Natural killer cell (primary cell): ENCODE measurements at regions not wholly inside any gene's neighbourhood (a gene's known extent, or its start where the extent isn't known, plus 50 kb on each side); places are given as distances from the start of the nearest gene placed in this dataset.

ENCODE experiments used
- ATAC-seq, 3 donors: fragments of 150-1000 bp in 2 of 3; fragments of 200-7000 bp in 1 of 3; cut with Tn5 transposase; 1 replicate in 1 of 3; 2 replicates in 2 of 3; pipeline ENCODE4 v1.10.0; 2021; ENCODE audit warnings: mild to moderate bottlenecking in 2 of 3, moderate library complexity in 2 of 3
- DNase-seq, 2 donors: peaks; one replicate each; pipeline versions ENCODE4 v3.0.0 to v3.0.0-alpha.2; 2013 to 2021; ENCODE audit warnings: mixed read lengths in 1 of 2
- H3K27ac ChIP-seq: one replicate; pipeline ENCODE4 v1.5.1; 2013; ENCODE audit warnings: mild to moderate bottlenecking, low read length
- H3K27me3 ChIP-seq: one replicate; pipeline ENCODE4 v1.6.1; 2013; ENCODE audit warnings: low read length; ENCODE audit not compliant: control insufficient read depth, insufficient read depth
- H3K36me3 ChIP-seq: one replicate; pipeline ENCODE4 v1.6.1; 2013; ENCODE audit warnings: low read length; ENCODE audit not compliant: control insufficient read depth, insufficient read depth
- H3K4me1 ChIP-seq: one replicate; pipeline ENCODE4 v1.6.1; 2013; ENCODE audit warnings: low read length; ENCODE audit not compliant: control insufficient read depth, insufficient read depth
- H3K4me3 ChIP-seq: one replicate; pipeline ENCODE4 v1.5.1; 2013; ENCODE audit warnings: low read length
- H3K9me3 ChIP-seq: one replicate; pipeline ENCODE4 v1.6.1; 2013; ENCODE audit warnings: low read length; ENCODE audit not compliant: control insufficient read depth, insufficient read depth
- H3K27ac Mint-ChIP-seq, 2 donors: one replicate each; pipeline ENCODE4 v1.8.0; 2022; ENCODE audit warnings: mild to moderate bottlenecking in 2 of 2, mixed read lengths in 2 of 2, moderate library complexity in 1 of 2
- H3K27me3 Mint-ChIP-seq, 2 donors: one replicate each; pipeline ENCODE4 v1.8.0; 2022; ENCODE audit warnings: low read depth in 2 of 2, mixed read lengths in 2 of 2
- H3K36me3 Mint-ChIP-seq: one replicate; pipeline ENCODE4 v1.8.0; 2022; ENCODE audit warnings: mixed read lengths
- H3K4me1 Mint-ChIP-seq, 2 donors: one replicate each; pipeline ENCODE4 v1.8.0; 2022; ENCODE audit warnings: mixed read lengths in 2 of 2
- H3K4me3 Mint-ChIP-seq: one replicate; pipeline ENCODE4 v1.8.0; 2022; ENCODE audit warnings: mild to moderate bottlenecking, moderate library complexity, mixed read lengths
- H3K9me3 Mint-ChIP-seq, 2 donors: one replicate each; pipeline ENCODE4 v1.8.0; 2022; ENCODE audit warnings: mixed read lengths in 2 of 2
- WGBS: methylation state at CpG from one replicate; pipeline ENCODE4 v1.1.7; 2013; ENCODE audit warnings: missing lambda C conversion rate; ENCODE audit not compliant: insufficient coverage; 5-methylcytosine and 5-hydroxymethylcytosine counted together
- intact Hi-C: fragments of 100-400 bp; cut with micrococcal nuclease; formaldehyde crosslinking; loops from one replicate; pipeline ENCODE4 v1.14.2; 2022
- TF ChIP-seq, protein P1 (sequence below): fragments of 200-600 bp; IDR thresholded peaks from one replicate; pipeline ENCODE4 v1.8.0; 2022; ENCODE audit warnings: antibody characterized with exemption

DNA sequence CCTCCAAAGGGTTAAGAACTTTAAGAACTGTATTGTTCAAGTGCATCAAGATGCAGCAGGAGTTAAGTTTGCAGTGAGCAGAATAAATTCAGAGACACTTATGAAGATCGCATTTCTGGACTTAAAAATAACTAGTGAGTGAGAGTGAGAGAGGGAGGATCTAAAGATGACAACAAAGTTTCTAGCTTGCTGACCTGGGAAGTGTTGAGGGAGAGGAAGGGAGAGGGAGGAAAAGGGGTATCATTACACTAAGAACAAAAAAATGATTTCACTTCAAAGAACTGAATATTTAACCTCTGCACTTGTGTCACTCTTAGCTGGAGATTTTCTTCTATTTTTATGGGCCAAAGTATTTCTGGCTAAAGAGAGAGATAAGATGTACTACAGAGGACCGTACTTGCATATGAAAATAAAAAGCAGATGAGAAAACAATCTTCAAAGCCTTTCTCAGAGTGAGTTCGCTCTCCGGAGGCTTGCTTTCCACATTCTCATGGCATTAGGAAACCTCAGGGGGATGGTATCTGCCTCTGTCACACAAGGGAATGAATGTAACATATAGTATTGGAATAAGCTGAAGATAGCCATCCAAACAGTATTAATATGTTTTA is 91.4 kb upstream of the TJP1 start:
- intact Hi-C loops = no loop called here
- DNase-seq (no peak), ATAC-seq (no peak)
- no peak overlapping the region for H3K4me3 ChIP-seq
- no peak overlapping the region for H3K4me3 Mint-ChIP-seq
- no peaks in the 10 kb centered on the region for H3K9me3 ChIP-seq
- H3K27ac ChIP-seq = no peak overlapping the region
- WGBS = 83% methylated on average over 4 of the region's 4 CpGs
- H3K4me1 Mint-ChIP-seq = no peaks in the 10 kb centered on the region
- H3K4me1 ChIP-seq = no peaks in the 10 kb centered on the region
- peaks cover 9 to 32% of the 10 kb centered on the region in 2 donors for H3K27me3 Mint-ChIP-seq
- H3K36me3 Mint-ChIP-seq = no peaks in the 10 kb centered on the region
- TF ChIP-seq, protein P1, sequence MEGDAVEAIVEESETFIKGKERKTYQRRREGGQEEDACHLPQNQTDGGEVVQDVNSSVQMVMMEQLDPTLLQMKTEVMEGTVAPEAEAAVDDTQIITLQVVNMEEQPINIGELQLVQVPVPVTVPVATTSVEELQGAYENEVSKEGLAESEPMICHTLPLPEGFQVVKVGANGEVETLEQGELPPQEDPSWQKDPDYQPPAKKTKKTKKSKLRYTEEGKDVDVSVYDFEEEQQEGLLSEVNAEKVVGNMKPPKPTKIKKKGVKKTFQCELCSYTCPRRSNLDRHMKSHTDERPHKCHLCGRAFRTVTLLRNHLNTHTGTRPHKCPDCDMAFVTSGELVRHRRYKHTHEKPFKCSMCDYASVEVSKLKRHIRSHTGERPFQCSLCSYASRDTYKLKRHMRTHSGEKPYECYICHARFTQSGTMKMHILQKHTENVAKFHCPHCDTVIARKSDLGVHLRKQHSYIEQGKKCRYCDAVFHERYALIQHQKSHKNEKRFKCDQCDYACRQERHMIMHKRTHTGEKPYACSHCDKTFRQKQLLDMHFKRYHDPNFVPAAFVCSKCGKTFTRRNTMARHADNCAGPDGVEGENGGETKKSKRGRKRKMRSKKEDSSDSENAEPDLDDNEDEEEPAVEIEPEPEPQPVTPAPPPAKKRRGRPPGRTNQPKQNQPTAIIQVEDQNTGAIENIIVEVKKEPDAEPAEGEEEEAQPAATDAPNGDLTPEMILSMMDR = no peak
- no peak overlapping the region for H3K27ac Mint-ChIP-seq
- H3K36me3 ChIP-seq = no peaks in the 10 kb centered on the region
- H3K27me3 ChIP-seq = no peaks in the 10 kb centered on the region
- H3K9me3 Mint-ChIP-seq = peaks cover 4% of the 10 kb centered on the region in 2 donors

DNA sequence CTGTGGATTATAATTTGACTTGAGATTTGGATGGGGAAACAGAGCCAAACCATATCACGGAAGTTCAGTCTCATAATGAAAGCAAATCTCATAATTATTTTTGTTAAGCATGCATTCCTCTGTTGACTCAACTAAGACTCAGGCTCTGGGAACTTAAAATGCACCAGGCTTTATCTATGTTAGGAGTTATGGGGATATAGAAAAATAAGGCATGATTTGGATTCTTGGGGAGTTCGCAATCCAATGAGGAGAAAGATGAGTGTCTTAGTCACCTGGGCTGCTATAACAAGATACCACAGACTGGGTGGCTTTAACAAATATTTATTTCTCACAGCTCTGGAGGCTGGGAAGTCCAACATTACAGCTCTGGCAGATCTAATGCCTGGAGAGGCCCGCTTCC is 89.4 kb upstream of the TJP1 start:
- no peaks in the 10 kb centered on the region for H3K4me1 Mint-ChIP-seq
- 52% methylated on average over 2 of the region's 3 CpGs for WGBS
- H3K27ac ChIP-seq = no peak overlapping the region

DNA sequence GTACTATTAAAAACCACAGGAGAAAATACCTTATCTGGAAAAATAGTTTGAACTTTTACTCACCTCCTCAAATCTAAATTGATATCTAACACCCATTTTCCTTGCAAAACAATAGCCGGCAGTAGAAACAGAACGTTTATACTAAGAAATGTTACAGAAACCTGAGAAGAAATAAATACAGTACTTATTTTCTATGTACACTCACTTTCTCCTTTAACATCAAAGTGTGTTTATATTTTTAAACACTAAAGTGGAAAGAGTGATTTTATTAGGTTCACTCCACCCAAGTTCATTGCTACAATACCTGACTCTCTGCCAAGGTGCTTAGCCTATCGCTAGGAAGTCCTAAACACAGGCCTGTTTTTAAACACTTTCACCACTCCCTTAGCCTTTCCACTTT is 87.8 kb upstream of the TJP1 start:
- no peak overlapping the region for H3K4me3 Mint-ChIP-seq
- whole genome bisulfite sequencing = 100% methylated on average over 1 of the region's 3 CpGs
- no peak overlapping the region for H3K4me3 ChIP-seq
- H3K36me3 Mint-ChIP-seq = no peaks in the 10 kb centered on the region
- H3K4me1 Mint-ChIP-seq = no peaks in the 10 kb centered on the region
- no peak overlapping the region for H3K27ac Mint-ChIP-seq
- no peaks in the 10 kb centered on the region for H3K9me3 ChIP-seq
- peaks cover 4% of the 10 kb centered on the region in 2 donors for H3K9me3 Mint-ChIP-seq
- peaks cover 7 to 22% of the 10 kb centered on the region in 2 donors for H3K27me3 Mint-ChIP-seq
- no peaks in the 10 kb centered on the region for H3K36me3 ChIP-seq
- no peaks in the 10 kb centered on the region for H3K4me1 ChIP-seq
- H3K27ac ChIP-seq = no peak overlapping the region
- DNase-seq (no peak), ATAC-seq (no peak)
- intact Hi-C loops = no loop called here
- no peaks in the 10 kb centered on the region for H3K27me3 ChIP-seq
- TF ChIP-seq, protein P1 = no peak

More for the DNA sequence above, 89.4 kb upstream of the TJP1 start:
- Histone ChIP-seq H3K36me3 (no peaks in the 10 kb centered on the region), H3K27me3 (no peaks in the 10 kb centered on the region), H3K9me3 (no peaks in the 10 kb centered on the region), H3K4me3 (no peak overlapping the region), H3K4me1 (no peaks in the 10 kb centered on the region)
- Mint-ChIP-seq H3K4me3 (no peak overlapping the region), H3K27me3 (peaks cover 9 to 21% of the 10 kb centered on the region in 2 donors), H3K36me3 (no peaks in the 10 kb centered on the region), H3K27ac (no peak overlapping the region), H3K9me3 (peaks cover 4% of the 10 kb centered on the region in 2 donors)
- TF ChIP-seq, protein P1 = no peak
- DNase-seq (no peak), ATAC-seq (no peak)
- intact Hi-C loops = no loop called here
